ENCODE measurements at regions not wholly inside any gene's neighbourhood (a gene's known extent, or its start where the extent isn't known, plus 50 kb on each side); places are given as distances from the start of the nearest gene placed in this dataset.

- DNase-seq, result no peak
These were observed 101.2 kb upstream of the ELL2 start for GRCh38 chr5:96062836-96063235.

- no peak for DNase-seq
These were observed 96.4 kb upstream of the ELL2 start for GRCh38 chr5:96058084-96058483.

GRCh38 chr5:96054311-96055030 is 92.8 kb upstream of the ELL2 start:
- DNase-seq, result no peak

GRCh38 chr5:96053063-96053735 is 91.5 kb upstream of the ELL2 start:
- DNase-seq, result no peak

- DNase-seq, result no peak
These were observed 90.7 kb upstream of the ELL2 start for GRCh38 chr5:96052374-96052773.

GRCh38 chr5:96051401-96051830 is 89.8 kb upstream of the ELL2 start:
- DNase-seq, result no peak

- DNase-seq, result no peak
These were observed 88.7 kb upstream of the ELL2 start for GRCh38 chr5:96050273-96050880.

- DNase-seq, result no peak
These were observed 88.0 kb upstream of the ELL2 start for GRCh38 chr5:96049398-96050272.

- DNase-seq, result no peak
These were observed 87.1 kb upstream of the ELL2 start for GRCh38 chr5:96048763-96049162.

- no peak for DNase-seq
These were observed 84.2 kb upstream of the ELL2 start for GRCh38 chr5:96045888-96046287.

GRCh38 chr5:96043446-96043845 is 81.8 kb upstream of the ELL2 start:
- no peak for DNase-seq

- no peak for DNase-seq
These were observed 75.5 kb upstream of the ELL2 start for GRCh38 chr5:96037128-96037527.

- DNase-seq, result no peak
These were observed 74.7 kb upstream of the ELL2 start for GRCh38 chr5:96036301-96036700.

GRCh38 chr5:96035796-96036195 is 74.1 kb upstream of the ELL2 start:
- no peak for DNase-seq

- DNase-seq, result no peak
These were observed 71.5 kb upstream of the ELL2 start for GRCh38 chr5:96033116-96033515.

GRCh38 chr5:96031811-96032261 is 70.2 kb upstream of the ELL2 start:
- DNase-seq, result no peak

GRCh38 chr5:96031180-96031579 is 69.5 kb upstream of the ELL2 start:
- no peak for DNase-seq

GRCh38 chr5:96026406-96027041 is 64.9 kb upstream of the ELL2 start:
- no peak for DNase-seq

- DNase-seq, result no peak
These were observed 63.2 kb upstream of the ELL2 start for GRCh38 chr5:96024683-96025475.

- DNase-seq, result no peak
These were observed 61.9 kb upstream of the ELL2 start for GRCh38 chr5:96023518-96023917.

GRCh38 chr5:96022971-96023370 is 61.3 kb upstream of the ELL2 start:
- no peak for DNase-seq

- DNase-seq, result no peak
These were observed 56.3 kb upstream of the ELL2 start for GRCh38 chr5:96017951-96018350.

Data from NCI-H774 (cell line).